T-helper 1 cell (primary cell): ENCODE measurements at regions not wholly inside any gene's neighbourhood (a gene's known extent, or its start where the extent isn't known, plus 50 kb on each side); places are given as distances from the start of the nearest gene placed in this dataset.
"Not testable (repeated sequence)": the region's sequence is repeated elsewhere in the genome, so short reads cannot be mapped to it uniquely, and the experiment has no call there.

ENCODE experiments used
- DNase-seq, 5 donors: peaks; one replicate each; pipeline ENCODE4 v3.0.0-alpha.2; 2012 to 2020

- no peak for DNase-seq
Observed at GRCh38 chr19:32058131-32058530, 287.3 kb upstream of the ZNF507 start.

GRCh38 chr19:32061315-32061714 is 284.1 kb upstream of the ZNF507 start:
- no peak for DNase-seq

- DNase-seq: no peak
Observed at GRCh38 chr19:32063601-32064000, 281.8 kb upstream of the ZNF507 start.

- no peak for DNase-seq
Observed at GRCh38 chr19:32066056-32066455, 279.4 kb upstream of the ZNF507 start.

DNA sequence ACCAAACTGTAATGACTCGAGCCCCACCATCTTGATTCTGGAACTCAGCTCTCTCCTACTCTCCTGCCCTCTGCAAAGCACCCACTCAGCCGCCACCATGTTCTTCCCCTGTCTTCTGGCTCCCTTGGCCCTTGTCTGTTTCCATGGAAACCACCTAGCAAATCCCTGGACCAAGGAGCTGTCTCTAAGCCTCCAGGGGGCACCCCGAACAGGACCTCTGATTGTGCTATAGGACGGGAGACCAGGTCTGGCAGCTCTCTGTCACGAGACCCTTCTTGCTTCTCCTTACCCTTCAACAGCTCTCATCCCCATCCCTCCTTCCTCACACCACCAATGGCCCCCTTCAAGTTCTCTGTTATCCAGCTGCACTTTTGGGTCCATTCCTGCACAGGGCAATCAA is 277.7 kb upstream of the ZNF507 start:
- no peak for DNase-seq

DNA sequence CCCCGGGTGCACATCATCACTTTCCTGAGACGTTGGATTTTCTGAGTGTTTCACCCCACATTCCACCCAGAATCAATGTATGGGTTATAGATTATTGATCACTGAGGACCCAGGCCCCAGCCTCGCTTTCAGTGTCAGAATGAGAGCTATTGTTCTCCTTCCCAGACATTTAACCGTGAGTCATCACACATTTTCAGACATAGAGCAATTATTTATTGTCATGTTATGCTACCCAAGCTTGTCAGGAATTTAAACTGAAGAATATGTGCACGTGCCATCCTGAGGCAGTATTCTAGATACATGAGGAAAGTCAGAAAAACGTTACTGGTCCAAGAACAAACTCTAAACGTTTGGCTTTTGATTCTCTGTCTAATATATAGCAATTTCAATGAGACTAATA is 276.6 kb upstream of the ZNF507 start:
- DNase-seq: no peak

DNA sequence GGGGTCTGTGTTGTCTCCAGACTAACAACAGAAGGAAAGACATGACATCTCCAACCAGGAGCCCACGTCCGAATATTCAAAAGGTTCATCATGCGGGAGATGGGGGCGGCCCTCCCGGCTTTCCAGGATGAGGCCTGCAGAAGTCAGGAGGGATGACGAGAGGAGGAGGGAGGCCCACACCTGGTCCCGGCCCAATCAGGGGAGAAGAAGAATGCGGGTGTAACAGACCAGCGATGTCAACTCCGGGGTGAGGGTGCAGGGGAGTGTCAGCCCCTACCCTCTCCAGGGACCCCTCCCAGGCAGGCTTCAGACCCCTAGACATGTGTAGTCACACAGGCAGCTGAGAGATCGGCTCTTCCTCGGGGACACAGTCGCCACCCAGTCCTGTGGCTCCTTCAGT is 275.3 kb upstream of the ZNF507 start:
- DNase-seq: no peak

- DNase-seq: no peak
Observed at GRCh38 chr19:32082028-32082427, 263.4 kb upstream of the ZNF507 start.

- DNase-seq: not testable (repeated sequence)
Observed at GRCh38 chr19:32084756-32085363, 260.6 kb upstream of the ZNF507 start.

DNA sequence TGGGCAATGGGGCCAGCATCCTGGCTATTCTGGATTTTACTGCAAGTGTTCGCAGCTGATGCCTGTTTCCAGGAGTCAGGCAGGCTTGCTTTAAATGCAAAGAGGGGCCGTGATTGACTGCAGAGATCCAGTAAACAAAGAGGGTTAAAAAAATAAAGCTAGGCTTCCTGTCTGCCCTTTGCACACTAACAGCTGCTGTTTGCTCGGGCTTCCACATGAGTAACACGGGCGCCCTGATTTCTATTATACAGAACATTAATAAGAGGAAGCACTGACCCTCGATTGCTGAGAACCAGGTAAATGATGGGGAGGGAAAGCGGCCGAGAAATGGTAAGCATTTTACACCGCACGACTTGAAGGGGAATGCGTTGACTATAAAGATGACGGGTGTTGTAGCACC is 254.2 kb upstream of the ZNF507 start:
- no peak for DNase-seq

GRCh38 chr19:32097011-32097410 is 248.4 kb upstream of the ZNF507 start:
- DNase-seq: no peak

DNA sequence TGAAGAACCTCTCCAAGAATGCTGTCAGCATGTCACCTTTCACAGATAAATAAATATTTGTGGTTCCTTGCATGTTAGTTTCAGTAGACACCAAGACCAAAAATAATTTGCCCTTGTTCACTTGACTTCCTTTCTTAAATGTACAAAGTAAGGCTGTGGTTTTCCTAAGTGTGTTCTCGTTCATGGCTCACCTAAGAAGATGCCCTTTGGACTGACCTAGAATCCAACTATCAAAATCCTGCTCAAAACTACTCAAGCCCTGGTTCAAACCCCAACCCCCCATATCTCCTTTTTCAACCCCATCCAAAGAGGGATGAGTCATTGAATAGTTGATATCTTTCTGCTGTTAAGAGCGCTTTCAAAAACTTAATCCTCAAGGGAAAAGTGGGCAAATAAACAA is 247.8 kb upstream of the ZNF507 start:
- no peak for DNase-seq

DNA sequence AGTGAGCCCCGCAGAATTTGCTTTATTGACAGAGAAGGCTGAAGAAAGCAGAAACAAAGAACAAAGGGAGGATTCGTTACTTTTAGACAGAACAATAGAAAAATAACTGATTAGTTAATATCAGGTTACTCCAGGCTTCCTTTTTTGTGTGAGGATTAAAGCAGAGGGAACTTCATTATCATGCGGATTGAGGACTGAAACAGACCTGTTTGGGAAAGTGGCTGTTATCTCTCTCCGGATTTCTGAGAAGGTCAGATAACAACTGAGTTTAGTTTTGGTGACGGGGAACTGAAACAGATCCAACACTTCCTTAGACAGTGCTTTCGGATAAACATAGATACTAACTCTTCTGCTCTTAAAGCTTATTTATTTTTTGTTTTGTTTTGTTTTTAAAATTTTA is 246.4 kb upstream of the ZNF507 start:
- no peak for DNase-seq

DNA sequence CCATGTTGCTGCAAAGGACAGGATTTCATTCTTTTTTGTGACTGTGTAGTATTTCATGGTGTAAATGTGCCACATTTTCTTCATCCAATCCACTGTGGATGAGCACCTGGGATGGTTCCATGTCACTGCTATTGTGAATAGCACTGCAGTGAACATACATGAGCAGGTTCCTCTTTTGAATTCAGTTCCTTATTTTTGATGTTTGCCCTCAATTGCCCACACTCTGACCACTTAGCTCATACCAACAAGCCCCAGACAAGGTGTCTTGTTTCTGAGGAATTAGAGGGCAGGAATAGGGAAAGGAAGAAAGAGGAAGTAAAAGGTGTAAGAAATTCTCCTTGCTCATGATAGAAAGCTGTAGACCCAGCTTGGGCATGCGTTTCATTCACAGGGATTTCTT is 244.2 kb upstream of the ZNF507 start:
- no peak for DNase-seq

- DNase-seq: no peak
Observed at GRCh38 chr19:32103541-32103940, 241.9 kb upstream of the ZNF507 start.

GRCh38 chr19:32104153-32104849 is 241.1 kb upstream of the ZNF507 start:
- DNase-seq: no peak

- no peak for DNase-seq
Observed at GRCh38 chr19:32104850-32105235, 240.6 kb upstream of the ZNF507 start.

- no peak for DNase-seq
Observed at GRCh38 chr19:32105527-32106310, 239.7 kb upstream of the ZNF507 start.

- DNase-seq: no peak
Observed at GRCh38 chr19:32122258-32122657, 223.2 kb upstream of the ZNF507 start.

GRCh38 chr19:32123355-32123940 is 222.0 kb upstream of the ZNF507 start:
- no peak for DNase-seq

- DNase-seq: no peak
Observed at GRCh38 chr19:32124585-32124984, 220.8 kb upstream of the ZNF507 start.

- no peak for DNase-seq
Observed at GRCh38 chr19:32129141-32129540, 216.3 kb upstream of the ZNF507 start.

DNA sequence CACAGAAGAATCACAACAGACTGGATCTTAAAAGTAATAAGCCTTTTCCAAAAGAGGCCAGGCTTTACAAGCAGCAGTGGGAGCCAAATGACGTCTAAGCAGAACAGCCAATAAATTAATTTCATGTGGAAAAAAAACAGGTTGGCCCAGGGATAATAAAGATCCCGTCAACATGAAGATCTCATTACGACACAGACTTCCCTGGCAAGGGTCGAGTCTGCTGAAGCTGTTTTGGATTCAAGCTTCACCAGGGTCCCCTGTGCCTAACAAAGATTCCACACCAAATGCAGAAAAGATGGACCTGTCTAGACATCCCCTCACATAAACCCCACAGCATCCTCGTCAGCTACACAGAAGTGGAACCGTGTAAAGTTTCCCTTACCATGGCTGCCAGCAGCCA is 215.1 kb upstream of the ZNF507 start:
- no peak for DNase-seq

- DNase-seq: no peak
Observed at GRCh38 chr19:32131005-32131404, 214.4 kb upstream of the ZNF507 start.
